HG02763 (cell line): ENCODE measurements at regions not wholly inside any gene's neighbourhood (a gene's known extent, or its start where the extent isn't known, plus 50 kb on each side); places are given as distances from the start of the nearest gene placed in this dataset.
"Not testable (repeated sequence)": the region's sequence is repeated elsewhere in the genome, so short reads cannot be mapped to it uniquely, and the experiment has no call there.

Experiments used
- ATAC-seq: cut with Tn5 transposase; IDR thresholded peaks from one replicate; pipeline ENCODE4 v1.9.1; 2021; ENCODE audit warnings: mild to moderate bottlenecking, moderate library complexity; ENCODE audit not compliant: unreplicated experiment

DNA sequence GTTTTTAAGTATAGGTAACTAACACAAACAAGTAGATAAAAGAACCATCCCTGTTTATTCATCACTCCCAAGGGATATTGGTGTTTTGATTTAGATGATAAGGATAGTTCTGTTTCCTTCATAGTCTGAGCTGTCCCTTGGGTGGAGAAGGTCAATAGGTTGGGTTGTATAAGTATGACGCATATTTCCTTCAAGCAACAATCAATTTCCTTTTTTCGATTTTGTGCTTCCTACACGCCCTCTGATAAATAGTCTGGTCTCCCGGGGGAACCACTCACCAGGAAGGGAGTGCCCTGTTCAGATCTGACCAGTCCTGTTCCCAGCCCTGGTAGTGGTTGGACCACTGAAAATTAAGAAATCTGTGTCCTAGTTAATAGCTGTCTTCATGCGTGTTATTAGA, 378.8 kb upstream of the FAR2 start:
- no peak for ATAC-seq

DNA sequence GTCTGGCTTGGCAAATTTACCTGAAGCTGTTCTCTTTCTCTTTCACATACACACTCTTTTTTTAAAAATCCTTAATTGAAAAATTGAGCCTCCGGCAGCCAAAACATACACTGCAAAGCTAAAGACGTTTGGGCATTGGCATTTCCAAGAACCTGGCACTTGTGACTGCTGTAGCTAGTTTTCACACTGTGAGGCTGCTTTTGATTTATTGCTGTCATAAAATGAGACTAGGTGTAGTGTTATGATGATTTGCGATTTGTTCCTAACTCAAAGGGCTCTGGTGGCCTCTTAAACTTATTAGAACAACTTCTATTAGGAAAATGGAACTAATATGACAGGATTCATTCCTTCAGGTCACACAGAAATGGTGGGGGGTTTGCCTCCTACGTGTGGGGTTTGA, 377.1 kb upstream of the FAR2 start:
- ATAC-seq = no peak

DNA sequence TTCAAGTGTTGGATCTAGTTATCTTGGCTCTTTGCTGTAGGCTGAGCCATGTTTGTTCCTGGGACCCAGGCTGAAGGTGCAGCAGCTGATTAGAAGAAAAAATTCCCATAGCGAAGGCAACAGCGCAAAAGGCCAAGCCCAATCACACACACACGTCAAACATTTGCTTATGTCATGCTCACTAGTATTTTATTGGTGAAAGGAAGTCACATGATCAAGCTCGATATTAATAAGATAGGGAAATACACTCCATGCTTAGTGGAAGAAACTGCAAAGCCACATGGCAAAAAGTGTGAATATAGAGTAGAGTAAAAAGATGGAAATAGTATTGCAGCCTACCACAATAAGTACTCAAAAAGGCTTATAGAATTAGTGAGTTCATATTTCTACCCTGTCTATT, 373.5 kb upstream of the FAR2 start:
- no peak for ATAC-seq

DNA sequence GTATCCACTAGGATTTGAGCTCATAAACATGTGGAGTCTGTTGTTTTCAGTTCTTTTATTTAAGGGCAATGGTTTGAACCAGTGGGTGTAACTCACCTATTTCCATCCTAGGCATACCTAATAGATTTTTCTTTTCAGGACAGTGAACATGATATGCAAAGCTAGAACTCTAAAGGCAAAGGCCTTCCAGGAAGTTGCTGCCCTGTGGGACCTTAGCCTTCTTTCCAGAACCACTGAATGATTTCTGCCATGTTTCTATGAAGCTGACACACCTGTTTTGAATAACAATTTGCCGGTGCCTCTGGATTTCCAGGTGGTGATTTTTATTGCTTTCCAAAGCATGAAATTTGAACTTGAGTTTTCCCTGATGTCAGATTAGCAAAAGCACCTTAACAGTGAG, 372.9 kb upstream of the FAR2 start:
- ATAC-seq = no peak

DNA sequence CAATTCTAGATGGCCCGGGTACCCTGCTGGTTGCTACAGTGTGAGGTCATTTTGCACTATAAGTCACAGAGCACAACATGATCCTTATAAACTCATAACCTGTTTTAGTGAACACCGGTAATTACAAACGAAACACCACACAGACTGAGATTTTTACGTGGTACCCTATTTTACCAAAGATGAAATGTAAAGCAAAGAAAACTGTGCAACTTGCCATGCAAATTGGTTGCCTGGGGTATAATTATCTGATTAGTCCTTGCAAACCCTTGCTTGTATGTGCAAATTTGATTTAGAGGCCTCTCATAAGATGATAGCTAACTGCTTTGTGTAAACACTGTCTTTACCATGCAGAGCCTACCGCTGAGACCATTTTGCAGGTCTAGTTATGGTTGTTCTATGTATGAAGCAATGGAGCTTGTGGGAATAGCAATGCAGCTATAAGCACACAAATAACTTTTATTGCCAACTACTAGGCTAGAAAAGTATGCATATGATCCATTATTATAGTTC, 372.1 kb upstream of the FAR2 start:
- ATAC-seq = no peak

DNA sequence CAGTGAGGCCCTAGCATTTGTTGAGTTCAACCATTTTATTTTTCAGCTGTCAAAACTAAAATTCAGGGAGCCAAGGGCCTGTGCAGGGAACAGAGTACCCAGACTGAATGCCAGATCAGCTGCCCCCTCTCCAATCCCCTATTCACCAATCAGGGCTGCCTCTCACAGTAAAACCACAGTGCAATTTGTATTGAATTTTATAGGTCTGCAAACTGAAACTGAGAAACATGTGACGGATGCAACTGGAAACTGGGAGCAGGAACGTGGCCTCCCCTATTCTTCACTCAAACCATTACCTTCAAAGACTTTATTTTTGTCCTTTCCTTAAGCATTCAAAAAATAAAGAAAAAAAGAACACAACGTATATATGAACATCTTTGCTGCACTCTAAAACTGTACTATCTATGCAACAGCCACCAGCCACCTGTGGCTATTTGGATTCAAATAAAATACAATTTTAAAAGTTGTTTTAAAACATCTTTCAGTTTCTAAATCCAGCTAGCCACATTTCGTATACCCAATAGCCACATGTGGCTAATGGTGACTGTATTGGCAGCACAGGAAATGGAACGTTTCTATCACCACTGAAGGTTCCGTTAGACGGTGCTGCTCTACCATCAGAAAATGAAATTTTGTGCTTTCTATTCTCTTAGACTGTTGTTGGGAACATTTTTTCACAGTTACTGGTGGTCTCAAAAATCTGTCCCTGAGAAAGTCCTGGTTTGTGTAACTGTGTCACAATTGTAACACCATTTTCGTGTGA, 371.3 kb upstream of the FAR2 start:
- no peak for ATAC-seq

DNA sequence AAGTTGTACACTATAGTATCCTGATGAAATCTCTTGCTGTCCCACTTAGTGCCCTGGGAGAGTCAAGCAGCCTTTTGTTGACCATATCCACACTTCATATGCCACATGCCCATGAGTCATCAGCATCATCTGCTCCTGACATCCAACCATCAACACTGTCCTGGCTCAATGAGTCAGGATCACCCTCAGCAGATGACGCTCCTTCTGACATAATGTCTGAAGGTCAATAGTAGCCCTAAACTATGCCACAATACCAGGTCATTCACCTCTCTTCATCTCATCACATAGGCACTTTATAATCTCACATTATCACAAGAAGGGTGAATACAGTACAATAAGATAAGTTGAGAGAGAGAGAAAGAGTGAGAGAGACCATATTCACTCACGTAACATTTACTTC, 369.0 kb upstream of the FAR2 start:
- ATAC-seq = no peak

DNA sequence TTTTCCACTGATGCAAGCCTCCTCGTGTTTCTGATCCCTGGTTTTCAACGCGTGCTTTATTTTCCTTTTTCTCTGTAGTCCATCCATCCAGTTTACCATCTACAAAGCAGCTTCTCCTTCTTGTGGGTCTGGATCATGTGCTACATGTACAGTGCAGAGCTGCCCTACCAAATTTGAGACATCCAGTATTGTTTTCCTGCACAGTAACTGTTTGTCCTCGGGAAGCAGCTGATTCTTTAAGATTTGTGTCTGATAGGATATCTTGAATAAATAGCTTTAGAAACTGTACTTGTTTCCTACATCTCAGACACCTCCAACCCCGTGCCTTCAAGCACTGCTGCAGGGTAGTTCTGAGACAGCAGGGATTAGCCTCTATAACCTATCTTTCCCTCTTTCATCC, 368.1 kb upstream of the FAR2 start:
- no peak for ATAC-seq

DNA sequence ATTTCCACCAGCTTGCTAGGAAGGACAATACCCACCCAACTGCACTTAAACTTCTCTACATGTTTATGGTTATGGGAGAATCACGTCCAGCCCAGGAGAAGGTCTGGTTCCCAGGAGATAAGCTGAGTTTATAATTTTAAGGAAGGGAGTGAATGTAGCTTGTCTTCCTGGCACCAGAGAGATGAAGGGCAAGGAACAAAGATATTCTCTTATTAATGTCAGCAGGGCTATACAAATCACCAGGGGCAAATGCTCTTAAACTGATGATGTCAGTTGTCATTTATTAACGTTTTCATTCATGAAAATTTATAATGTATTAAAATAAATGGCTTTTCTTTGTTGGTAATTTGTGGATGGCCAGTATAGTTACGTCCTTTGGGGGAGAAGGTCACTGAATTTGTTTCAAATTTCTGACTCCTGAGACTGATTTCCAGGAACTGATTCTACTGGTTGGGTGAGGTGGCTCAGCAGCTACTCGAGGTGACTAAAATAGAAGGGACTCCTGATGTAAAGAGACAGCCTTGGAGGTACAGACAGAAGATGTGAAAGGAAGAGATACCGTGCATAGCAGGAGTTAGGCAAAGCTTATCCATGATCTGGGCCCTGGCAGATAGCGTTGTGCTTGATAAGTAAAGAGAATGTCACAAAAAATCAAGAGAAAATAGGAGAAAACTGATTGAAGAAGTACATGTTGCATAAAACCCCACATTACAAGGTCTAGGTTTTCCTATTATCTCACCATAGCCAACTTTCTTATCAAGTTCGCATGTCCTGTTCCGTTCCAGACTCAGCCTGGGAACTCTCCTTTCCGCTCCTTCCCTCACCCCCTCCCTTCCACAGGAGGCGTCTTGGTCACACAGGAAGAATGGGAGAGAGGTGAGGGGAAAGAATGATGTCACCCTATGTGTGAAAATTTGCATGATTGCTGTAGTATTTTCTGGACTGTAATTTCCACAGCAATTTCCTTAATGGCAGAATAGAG, 367.1 kb upstream of the FAR2 start:
- no peak for ATAC-seq

DNA sequence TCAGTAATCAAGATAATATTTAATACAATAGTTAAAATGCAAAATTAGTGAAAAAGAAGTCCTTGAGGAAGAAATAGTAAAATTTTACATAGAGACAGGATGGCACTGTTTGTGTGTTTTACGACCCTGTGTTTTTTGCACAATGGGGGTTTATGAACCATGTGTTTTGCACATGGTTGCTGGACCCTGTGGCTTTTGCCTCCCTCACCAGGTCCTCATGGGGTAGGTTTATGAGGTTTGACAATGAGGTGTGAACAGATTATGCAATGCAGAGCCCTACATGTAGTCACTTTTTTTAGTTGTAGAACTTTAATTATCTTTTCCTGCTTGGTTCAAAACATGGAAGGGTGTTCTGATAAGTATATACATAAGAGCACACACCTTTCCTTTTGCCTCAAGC, 366.3 kb upstream of the FAR2 start:
- ATAC-seq = no peak

DNA sequence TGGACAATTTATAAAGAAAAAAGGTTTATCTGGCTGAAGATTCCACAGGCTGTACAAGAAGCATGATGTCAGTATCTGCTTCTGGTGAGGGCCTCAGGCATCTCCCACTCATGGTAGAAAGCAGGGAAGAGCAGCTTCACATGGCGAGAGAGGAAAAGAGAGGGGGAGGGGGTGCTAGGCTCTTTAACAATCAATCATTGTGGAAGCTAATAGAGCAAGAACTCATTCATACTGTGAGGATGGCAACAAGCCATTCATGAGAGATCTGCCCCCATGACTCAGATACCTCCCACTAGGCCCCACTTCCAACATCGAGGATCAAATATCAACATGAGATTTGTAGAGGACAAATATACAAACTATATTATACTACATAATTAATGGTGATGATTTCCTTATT, 361.9 kb upstream of the FAR2 start:
- no peak for ATAC-seq

DNA sequence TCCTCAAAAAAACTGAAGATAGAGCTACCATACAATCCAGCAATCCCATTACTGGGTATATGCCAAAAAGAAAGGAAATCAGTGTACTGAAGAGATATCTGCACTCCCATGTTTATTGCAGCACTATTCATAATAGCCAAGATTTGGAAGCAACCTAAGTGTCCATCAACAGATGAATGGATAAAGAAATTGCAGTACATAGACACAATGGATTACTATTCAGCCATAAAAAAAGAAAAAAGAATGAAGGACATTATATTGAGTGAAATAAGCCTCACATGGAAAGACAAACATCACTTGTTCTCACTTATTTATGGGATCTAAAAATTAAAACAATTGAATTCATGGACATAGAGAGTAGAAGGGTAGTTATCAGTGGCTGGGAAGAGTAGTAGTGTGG, 360.8 kb upstream of the FAR2 start:
- ATAC-seq = not testable (repeated sequence)

DNA sequence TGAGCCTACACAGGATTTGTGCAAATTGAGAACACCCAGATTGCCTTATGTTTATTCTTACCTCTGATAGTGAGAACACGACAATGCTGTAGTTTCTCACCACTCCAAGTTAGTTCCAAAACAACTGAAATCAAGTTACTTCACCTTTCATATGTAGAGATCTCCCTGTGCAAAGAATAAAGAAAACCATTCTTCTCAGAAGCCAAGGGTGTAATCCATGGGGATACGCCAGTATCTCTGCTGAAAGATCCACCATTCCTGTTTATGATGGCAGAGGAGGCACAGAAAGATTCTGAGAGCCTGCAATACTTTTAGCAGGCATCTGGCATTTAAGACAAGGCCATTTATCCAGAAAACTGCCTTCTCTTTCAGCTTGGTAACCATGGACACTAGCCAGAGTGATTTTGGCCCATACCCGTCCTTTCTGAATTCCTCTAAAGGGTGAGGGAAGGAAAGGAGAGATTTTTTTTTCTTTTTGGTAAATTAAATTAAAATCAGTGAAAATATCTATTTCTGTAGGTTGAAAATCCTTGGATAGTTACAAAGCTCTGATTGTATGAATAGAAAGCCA, 355.4 kb upstream of the FAR2 start:
- ATAC-seq = no peak

DNA sequence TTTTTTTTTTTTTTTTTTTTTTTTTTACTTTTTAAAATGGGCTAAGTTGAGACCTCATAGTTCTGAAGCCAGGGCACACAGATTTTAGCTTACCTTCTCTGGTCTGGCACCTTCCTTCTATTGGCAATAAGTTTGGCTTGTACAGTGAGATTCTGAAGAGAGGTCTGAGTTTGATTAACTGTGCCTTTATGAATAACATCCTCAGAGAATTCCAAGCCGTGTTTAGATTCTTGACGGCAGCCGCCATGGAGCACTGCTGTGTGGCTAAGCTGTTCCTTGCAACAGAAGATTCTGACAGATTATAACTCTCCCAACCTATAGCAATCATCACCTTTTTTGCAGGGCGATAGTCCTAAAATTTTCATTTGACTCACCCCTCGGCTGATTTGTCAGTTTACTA, 354.9 kb upstream of the FAR2 start:
- ATAC-seq = no peak

DNA sequence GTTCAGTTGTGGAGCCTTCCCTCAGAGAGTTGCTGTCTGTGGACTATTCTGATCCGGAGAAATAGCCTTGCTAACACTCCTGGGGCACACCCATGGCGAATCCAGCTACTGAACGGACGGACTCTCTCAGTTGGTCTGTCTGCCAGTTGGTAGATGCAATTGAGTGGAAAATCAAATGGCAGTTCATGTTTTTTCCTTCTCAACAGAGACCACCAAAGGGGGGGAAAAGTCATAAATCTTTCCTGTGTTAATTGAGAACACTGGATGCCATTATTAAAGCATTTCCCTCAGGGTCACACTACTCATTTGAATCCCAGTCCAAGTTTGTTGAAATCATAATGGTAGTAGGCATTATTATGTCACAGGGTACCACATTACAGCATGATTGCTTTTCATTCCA, 354.3 kb upstream of the FAR2 start:
- ATAC-seq = no peak

DNA sequence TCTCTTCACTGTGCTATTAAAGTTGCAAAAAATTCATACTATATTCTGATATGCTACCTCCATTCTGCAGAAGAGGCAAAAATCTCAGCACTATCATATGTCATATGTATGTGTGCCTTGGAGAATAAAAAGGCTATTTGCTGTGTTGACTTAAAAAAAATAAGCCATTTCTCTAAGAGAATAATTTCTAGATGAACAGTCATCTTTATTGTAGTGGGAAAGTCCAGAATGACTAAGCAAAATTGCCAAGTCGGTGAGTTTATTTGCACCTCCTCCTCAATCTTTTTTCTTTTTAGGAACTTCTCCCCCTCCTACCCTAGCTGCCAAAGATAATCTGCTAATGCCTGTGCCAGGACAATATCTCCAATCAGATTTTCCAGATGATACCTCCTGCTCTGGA, 353.8 kb upstream of the FAR2 start:
- no peak for ATAC-seq

DNA sequence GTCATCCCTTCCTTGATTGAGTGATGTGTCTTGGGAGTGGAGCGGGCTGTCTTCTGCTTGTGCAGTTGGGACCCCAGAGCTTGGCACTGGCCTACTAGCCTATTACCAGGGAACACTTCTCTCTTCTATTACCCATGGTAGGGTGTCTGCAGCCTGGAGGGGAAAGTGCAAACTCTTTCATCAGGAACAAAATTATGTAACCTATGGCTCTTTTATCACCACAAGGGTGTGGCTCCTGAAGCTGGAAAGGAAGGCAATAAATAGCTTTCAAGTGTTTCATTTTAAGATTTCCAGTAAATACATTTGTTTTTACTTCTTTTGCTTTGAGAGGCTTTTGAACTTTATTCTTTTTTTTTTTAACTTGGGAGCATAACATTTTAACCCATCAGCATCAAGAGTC, 349.7 kb upstream of the FAR2 start:
- no peak for ATAC-seq

DNA sequence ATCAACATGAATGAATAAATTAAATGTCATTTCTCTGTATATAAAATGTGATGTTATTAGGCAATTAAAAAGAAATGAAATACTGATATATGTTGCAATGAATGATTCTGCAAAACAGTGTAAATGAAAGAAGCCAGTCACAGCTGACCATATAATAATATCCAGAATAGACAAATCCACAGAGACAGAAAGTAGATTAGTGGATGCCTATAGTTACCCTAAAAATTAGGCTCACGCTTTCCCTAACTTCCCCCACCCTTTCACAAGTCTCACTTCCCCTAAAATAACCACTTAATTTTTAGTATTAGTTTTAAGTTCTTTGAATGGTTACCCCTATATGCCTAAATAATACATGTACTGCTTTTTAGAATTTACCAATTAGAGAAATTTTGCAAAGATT, 348.9 kb upstream of the FAR2 start:
- no peak for ATAC-seq

DNA sequence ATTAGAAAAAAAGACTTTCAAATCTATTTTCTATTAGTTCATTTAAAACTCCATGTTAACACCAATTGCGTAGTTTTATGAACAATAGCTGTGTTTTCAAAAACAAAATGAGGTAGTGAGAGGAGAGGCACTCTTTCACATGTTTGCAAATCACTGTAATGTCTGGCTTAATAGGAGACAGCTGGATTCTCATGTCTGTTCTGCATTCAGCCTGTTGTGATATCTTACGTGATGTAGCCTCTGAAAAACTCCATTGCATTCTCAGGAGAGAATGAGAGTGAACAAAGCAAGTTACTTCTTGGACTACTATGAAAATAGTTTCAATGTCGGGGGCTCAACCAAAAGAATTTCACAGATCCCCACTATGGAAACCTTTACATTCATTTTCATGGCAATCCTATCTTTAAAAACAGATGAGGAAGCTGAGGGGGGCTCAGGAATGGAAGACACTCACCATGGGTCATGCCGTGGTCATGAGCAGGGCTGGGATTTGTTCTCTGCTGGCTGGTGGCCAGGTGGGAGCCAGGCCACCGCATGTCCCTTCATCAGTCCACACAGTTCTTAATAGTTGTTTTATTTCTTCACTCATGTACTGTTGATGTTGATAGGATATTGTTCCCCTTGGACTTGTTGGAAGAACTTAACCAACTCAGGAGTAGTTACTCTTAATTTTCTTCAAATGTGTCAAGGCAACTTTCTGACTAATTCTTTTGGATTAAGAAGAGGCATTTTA, 346.2 kb upstream of the FAR2 start:
- no peak for ATAC-seq

DNA sequence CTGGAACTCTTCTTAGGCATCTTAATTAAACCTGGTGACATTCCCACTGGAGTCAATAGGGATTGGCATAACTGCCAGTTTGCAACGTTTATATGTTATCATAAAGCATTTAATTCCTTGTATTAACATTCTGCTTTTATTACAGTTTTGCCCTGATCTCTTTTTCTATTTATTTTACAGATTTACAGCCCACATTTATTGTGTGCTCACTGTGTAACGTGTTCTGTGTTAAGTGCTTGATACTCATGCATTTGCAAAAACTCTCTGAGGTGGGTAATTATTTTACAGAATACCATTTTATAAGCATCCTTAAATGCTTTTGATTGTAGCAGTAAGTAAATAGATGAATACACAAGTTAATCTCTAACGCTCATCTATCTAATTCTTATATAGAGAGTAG, 341.5 kb upstream of the FAR2 start:
- ATAC-seq = no peak

DNA sequence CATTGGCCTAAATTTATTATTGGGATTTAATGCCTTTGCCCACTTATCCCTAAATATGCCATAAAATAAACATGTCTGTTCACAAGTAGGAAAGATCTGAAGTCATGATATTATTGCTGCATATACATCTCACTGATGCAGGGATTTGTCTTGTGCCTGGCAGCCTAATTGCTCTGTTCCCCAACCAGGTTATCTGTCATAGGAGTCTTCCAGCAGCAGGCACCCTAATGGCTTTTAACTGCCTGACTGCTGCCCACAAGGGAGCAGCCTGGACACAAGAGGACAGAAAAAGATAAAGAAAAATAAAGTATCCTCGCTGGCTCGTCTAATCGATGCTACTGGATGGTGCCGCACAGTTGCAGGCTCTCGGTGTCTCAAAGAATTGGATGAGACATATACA, 337.6 kb upstream of the FAR2 start:
- no peak for ATAC-seq
